HG03045 (cell line): ENCODE measurements at regions not wholly inside any gene's neighbourhood (a gene's known extent, or its start where the extent isn't known, plus 50 kb on each side); places are given as distances from the start of the nearest gene placed in this dataset.
"Not testable (repeated sequence)": the region's sequence is repeated elsewhere in the genome, so short reads cannot be mapped to it uniquely, and the experiment has no call there.

ENCODE experiments used
- ATAC-seq: cut with Tn5 transposase; IDR thresholded peaks from one replicate; pipeline ENCODE4 v1.9.1; 2021; ENCODE audit warnings: mild to moderate bottlenecking, moderate library complexity; ENCODE audit not compliant: unreplicated experiment

DNA sequence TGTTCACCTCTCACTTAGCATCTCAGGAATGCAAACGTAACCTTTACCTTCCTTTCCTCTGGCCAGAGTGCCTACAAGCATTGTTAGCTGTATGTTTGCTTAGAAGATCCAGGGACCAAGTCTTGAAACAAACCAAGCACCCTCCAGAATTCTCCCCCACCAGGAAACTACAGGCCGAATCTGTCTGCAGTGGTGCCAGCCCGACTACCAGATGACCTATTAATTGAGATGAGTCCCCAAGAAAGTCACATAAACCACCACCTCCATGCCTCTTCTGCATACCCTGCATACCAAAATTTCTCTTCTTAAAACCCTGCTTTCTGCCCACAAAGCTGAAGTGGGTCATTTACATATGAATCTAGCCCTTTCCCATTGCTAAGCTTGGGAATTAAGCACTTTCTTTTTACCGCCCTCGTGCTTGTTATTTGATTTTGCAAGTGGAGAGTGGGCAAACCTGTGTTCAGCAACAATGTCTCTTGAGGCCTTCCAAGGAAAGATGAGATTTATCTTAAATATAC, 1239.1 kb downstream of the CDH12 start:
- ATAC-seq: no peak

DNA sequence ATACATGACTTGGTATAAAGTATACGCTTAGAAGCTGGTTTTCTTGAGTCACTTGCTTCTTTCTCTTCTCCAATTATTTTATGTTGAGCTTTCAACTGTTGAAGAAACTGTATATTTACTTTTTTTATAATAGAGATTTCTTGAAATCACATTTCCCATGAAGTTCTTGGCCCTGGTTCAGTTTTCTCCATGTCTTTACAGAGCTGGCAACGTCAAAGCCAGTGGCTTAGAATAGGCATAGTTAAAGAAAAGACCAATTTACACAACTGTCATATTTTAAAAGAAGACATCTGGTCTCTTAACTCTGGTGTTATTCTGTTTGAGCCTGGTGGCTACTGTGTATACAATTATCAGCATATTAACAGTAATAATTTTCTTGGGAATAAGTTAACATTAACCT, 1249.3 kb downstream of the CDH12 start:
- ATAC-seq: no peak

DNA sequence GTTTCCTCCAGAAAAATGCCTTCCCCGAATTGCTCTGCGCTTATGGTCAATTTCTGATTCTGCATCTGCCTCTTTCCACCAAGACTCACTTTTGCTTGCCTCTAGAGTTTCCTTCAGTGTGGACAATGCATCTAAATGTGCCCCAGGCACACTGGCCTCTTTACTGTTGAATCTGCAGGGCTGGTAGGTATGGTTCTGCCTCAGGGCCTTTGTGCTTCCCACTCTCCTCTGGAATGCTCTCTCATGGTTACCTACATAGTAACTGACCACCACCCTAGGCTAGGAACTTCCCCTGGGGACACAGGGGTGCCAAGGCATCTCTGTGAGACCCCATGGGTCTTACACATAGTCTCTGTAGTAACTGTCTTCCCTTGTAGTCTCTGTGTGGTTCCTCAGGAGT, 1258.6 kb downstream of the CDH12 start:
- no peak for ATAC-seq

DNA sequence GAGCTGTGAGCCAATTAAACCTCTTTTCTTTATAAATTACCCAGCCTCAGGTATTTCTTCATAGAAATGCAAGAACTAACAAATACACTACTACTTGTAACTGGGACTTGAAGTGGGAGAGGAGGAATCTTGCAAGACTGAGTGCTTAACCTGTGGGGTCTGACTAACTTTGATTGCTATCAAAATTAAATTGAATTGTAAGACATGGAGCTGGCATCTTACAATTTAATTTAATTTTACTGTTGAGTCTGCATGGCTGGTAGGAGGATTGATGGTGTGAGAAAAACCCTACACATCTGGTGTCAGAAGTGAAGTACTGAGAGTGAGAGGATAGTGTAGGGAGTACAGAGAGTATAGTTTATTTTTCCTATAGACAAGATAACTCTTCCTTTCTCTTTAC, 1259.9 kb downstream of the CDH12 start:
- no peak for ATAC-seq

DNA sequence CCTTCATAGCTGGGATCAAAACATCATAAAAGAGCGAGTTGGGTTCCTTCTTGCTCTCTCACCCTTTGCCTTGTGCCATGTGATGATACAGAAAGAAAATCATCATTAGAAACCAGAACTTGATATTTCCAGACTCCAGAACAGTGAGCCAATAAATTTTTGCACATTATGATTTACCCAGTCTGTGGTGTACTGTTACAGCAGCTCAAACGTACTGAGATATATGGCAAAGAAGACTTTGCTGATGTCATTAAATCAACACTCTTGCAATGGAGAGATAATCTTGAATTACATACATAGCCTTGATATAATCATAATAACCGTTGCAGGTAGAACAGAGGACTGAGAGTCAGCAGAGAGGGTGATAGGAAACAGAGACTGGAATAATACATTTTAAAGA, 1271.6 kb downstream of the CDH12 start:
- no peak for ATAC-seq

DNA sequence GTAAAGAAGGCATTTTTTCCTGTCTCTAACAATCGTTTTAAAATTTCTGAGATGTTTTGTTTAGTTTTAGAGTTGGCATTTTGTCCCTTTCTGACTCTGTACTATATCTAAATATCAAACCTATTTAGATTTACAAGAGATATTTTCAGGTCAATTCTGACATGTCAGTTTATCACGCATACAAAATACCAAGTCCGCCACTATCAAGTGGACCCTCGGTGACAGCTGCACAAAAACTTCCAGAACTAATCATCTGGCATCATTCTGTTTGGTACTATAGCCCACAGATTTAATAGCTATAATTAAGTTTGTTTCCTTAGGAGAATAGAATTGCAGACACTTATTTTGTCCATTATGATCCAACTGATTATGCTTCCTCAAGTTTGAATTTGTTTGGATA, 1278.2 kb downstream of the CDH12 start:
- ATAC-seq: no peak

DNA sequence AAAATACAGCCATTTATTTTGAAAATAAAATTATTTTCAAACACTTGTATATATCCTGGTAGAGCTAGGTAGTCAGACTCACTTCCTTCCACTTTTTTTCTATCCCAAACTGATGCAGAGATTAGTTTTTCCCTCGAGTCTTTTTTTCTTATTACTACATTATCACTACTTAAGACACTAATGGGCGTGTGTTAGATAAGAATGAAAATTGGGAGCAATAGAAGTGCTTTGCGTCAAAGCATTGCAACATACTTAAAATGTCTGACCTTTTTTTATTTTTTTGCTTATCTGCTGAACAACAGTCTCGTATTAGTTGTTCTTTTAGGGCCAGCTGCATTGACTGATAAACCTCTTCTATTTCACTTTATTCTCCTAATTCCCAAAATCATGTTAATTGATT, 1278.7 kb downstream of the CDH12 start:
- ATAC-seq: no peak

DNA sequence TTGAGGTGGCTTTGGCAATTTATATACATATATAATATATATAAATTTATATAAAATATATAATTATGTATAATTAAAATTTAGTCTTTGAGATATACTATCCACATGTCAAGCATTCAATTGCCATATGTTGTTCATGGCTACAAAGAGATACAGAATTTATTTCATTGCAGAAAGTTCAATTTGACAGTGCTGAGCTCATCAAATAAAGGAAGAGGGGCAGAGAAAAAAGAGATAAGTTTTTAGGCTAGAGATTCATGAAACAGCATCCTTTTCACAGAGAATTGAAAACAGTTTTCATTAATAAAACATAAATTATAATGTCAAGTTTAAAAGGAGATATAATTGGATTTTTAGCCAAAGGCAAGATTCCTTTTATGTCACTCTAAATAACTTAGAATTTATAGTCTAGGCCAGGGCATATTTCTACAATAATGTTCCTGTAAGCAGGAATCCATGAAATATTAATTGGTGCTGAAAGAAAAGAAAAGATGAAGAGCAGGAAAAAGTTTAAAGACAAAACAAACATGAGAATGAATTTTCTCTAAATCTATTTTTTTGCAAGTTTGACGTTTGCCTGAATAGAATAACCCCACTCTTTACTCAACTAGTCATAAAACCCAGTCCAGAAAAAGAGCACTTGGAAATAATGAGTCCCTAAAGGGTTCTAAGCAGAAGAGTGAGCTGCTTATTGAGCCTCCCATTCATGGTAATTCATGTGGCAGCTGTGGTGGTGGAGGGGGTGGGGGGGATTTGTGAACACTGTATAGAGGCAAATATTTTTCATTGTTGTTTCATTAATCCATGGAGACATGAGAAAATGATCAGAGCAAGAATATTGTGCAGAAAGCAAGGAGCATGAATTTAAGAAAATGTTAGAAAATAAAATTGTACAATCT, 1279.5 kb downstream of the CDH12 start:
- no peak for ATAC-seq

DNA sequence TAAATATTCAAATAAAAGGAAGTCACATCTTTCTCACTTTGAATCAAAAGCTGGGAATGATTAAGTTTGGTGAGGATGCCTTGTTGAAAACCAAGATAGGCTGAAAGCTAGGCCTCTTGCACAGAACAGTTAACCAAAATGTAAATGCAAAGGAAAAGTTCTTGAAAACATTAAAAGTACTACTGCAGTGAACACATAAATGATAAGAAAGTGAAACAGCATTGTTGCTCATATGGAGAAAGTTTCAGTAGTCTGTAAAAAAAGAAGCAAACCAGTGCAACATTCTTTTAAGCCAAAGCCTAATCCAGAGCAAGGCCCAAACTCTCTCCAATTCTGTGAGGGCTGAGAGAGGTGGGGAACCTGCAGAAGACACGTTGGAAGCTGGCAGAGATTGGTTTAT, 1281.9 kb downstream of the CDH12 start:
- ATAC-seq: not testable (repeated sequence)

DNA sequence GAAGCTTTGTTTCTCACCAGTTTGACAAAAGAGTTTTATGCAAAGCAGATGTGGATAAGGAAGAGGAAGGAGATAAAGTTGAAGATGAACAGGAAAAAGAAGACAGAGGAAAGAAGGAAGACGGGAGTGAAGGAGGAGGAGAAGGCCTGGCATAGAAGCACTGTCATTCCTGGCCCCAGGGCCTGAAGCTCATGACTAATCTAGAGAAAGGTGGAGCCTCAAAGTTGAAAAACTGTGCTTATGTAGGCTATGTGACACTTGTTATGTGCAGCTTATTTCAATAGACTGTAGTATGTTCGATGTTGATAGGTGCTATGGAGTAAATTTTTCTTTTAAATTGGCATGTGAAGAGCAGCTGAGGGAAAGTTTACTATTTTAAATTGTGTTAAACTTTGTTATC, 1294.0 kb downstream of the CDH12 start:
- not testable (repeated sequence) for ATAC-seq

DNA sequence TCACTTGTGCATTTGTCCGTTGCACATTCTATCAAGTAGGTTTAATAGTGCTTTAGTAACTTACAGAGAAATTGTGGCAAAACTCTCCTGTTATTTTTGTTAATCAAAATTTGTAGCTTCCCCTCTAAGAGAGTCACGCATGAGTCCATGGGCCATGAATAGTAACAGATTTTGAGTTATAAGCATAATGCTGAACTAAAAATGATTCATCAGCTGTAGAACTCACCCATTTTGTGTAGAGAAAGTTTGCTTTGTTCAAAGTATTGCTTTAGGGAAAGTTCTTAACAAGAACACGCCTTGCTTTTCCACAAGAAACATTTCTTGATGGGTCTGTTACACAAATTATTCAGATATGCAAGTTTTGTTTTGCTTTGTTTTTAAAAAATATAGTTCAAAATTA, 1300.9 kb downstream of the CDH12 start:
- ATAC-seq: not testable (repeated sequence)

DNA sequence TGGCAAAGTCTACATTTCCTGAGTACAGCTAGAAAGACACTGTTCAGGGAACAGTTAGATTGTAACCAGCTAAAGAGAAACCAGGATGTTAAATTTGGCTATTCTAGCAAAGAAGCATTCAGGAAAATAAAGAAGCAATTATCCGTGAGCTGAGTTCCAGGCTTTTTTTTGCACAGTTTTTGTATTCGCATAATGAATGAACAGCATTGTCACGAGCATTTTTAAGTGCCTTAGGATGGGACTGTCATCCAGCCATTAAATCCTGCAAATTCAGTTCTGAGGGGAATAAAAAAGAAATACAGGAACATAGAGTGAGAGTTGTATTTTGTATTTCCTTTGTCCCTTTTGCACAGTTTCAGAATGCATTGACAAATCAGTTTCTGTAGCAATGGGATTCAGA, 1302.2 kb downstream of the CDH12 start:
- ATAC-seq: not testable (repeated sequence)

DNA sequence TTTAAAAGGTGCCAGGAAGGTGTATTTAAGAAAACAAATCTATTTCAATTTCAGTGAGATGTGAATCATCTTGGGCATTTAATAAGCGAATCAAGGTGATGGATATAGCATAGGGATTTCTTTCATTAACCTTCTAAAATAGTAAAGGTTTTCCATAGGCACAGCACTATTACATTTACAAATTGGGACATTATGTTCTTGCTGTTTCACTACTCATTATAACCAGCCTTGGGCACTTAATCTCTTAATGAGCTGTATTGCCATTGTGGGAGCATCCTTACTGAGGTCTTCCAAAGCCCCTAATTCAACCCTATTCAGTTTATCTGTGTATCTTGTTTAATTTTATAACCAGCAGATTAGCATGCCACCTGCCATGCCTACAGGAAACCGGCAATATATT, 1305.5 kb downstream of the CDH12 start:
- not testable (repeated sequence) for ATAC-seq

DNA sequence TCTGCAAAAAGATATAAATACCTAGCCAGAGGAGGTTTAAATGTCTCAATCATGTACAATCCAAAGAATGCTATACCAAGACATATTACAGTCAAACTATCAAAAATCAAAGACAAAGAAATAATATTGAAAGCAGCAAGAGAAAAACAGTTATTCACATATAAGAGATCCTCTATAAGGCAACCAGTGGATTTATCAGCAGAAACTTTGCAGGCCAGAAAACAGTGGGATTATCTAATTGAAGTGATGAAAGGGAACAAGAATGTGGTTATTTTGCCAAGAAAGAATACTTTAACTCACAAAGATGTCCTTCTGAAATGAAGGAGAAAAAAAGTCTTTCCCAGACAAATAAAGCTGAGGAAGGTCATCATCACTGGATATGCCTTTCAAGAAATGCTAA, 1318.0 kb downstream of the CDH12 start:
- ATAC-seq: not testable (repeated sequence)

DNA sequence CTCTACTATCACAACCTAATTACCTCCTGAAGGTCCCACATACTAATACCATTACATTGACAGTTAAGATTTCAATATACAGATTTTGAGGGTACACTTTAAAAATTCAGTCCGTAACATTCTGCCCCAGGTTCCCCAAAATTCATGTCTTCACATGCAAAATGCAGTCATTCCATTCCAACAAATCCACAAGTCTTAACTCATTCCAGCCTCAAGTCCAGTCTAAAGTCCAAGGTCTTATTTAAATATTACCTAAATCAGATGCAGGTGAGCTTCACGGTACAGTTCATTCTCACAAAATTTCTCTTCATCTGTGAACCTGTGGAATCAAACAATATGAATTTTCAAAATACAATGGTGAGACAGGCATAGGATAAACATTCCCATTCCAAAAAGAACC, 1332.0 kb downstream of the CDH12 start:
- not testable (repeated sequence) for ATAC-seq

DNA sequence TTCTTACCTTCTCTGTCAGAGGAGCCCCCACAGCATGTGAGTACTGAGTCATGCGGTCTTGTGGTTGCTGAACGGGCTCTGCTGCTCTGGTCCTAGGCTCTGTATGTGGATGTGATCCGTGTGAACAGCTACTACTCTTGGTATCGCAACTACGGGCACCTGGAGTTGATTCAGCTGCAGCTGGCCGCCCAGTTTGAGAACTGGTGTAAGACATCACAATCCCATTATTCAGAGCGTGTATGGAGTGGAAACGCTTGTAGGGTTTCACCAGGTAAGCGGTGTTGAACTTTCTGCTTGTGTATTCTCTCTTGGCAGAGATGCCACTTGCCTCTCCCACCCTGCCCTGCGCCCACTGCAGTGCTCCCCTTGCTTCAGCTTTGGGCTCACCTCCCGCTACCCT, 1356.2 kb downstream of the CDH12 start:
- ATAC-seq: not testable (repeated sequence)

DNA sequence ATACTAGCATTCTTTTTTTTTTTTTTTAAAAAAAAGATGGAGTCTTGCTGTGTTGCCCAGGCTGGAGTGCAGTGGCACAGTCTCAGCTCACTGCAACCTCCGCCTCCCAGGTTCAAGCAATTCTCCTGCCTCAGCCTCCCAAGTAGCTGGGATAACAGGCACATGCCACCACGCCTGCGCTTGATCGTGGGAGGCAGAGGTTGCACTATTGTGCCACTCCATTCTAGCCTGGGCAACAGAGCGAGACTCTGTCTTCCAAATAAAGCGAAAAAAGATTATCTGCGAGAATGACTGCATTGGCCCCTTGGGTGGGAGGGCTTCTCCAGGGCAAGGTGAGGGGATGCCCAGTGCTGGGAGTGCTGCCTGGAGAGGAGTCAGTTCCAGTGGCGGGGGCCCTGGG, 1357.1 kb downstream of the CDH12 start:
- ATAC-seq: not testable (repeated sequence)

DNA sequence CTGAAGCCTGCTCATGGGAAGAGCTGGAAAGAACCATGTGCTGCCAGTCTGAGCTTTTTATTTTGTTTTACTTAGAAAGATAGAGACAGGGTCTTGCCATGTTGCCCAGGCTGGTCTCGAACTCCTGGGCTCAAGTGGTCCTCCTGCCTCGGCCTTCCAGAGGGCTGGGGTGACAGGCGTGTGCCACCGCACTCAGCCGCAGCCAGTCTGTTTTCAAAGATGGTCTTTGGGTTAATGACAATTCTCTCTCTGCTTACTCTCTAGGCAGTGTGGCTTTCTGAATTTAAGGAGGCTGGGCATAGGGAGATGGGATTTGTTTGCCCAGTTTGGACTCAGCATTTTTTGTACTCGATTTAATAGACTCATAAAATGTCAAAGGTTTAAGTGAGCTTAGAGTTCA, 1357.9 kb downstream of the CDH12 start:
- ATAC-seq: not testable (repeated sequence)

DNA sequence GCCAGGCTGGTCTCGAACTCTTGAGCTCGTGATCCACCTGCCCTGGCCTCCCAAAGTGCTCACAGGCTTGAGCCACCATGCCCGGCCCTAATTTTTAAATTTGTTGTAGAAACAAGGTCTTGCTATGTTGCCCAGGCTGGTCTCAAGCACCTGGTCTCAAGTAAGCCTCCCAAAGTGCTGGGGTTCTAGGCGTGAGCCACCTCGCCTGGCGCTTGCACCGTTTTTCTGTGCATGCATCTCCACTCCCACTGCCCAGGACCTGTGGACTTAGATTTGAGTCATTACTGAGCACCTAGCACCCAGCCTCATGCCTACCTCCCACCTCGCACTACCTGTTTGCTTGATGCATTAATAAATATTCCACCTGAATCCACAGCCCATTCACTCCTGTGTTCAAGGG, 1359.1 kb downstream of the CDH12 start:
- ATAC-seq: not testable (repeated sequence)

DNA sequence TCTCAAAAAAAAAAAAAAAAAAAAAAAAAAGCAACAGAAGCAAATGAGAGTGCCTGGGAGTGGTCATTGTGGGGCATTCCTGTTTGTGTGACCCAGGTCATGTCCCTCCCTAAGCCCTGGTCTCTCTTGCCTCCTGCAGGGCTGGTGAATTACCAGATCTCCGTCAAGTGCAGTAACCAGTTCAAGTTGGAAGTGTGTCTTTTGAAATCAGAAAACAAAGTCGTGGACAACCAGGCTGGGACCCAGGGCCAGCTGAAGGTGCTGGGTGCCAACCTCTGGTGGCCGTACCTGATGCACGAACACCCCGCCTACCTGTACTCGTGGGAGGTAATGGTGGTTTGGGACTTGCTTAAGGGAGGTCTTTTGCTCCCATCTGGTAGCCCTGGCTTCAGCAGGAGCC, 1362.0 kb downstream of the CDH12 start:
- not testable (repeated sequence) for ATAC-seq

DNA sequence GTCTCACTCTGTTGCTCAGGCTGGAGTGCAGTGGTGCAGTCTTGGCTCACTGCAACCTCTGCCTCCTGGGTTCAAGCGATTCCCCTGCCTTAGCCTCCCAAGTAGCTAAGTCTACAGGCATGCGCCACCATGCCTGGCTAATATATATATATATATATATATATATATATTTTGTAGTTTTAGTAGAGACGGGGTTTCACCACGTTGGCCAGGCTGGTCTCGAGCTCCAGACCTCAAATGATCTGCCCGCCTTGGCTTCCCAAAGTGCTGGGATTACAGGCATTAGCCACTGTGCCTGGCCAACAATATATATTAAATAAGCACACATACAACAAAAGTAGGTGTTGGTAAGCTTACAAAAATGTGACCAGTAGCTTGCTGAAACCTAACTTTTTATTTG, 1364.3 kb downstream of the CDH12 start:
- ATAC-seq: not testable (repeated sequence)

DNA sequence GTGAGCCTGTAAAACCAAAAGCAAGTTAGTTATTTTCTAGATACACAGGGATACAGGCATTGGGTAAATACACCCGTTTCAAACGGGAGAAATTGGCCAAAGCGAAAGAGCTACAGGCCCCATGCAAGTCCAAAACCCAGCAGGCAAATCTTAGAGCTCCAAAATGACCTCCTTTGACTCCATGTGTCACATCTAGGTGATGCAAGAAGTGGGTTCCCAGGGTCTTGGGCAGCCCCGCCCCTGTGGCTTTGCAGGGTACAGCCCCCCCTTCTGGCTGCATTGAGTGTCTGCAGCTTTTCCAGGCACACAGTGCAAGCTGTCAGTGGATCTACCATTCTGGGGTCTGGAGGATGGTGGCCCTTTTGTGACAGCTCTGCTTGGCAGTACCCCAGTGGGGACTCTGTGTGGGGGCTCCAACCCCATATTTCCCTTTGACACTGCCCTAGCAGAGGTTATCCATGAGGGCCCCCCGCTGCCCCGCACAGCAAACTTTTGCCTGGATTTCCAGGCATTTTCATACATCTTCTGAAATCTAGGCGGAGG, 1367.6 kb downstream of the CDH12 start:
- not testable (repeated sequence) for ATAC-seq
